AG08395 (cell line): ENCODE measurements at regions not wholly inside any gene's neighbourhood (a gene's known extent, or its start where the extent isn't known, plus 50 kb on each side); places are given as distances from the start of the nearest gene placed in this dataset.

Source experiments
- DNase-seq: peaks from one replicate; pipeline ENCODE4 v3.0.0; 2012; ENCODE audit warnings: mixed read lengths, low spot score

DNA sequence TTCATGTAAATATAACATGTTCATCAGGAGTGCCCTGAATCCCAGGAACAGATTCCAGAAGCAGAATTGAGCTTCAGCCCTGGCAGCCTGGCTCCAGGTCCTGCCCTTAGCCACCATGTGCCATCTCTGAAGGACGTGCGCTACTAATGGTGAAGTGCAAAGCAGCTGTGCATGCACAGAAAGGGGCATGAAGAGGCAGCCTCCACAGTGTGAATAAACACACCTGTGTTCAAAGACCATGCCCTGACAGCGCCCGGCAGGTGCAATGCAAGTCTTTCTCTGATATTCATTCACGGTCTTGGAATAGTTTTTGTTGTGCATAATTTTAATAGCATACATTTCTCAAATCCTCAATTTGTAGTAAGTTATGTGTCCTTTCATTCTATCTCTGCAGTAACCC lies 250.4 kb upstream of the TCERG1L start:
- no peak for DNase-seq

- DNase-seq: no peak
These were observed 251.9 kb upstream of the TCERG1L start for GRCh38 chr10:131563411-131563810.

DNA sequence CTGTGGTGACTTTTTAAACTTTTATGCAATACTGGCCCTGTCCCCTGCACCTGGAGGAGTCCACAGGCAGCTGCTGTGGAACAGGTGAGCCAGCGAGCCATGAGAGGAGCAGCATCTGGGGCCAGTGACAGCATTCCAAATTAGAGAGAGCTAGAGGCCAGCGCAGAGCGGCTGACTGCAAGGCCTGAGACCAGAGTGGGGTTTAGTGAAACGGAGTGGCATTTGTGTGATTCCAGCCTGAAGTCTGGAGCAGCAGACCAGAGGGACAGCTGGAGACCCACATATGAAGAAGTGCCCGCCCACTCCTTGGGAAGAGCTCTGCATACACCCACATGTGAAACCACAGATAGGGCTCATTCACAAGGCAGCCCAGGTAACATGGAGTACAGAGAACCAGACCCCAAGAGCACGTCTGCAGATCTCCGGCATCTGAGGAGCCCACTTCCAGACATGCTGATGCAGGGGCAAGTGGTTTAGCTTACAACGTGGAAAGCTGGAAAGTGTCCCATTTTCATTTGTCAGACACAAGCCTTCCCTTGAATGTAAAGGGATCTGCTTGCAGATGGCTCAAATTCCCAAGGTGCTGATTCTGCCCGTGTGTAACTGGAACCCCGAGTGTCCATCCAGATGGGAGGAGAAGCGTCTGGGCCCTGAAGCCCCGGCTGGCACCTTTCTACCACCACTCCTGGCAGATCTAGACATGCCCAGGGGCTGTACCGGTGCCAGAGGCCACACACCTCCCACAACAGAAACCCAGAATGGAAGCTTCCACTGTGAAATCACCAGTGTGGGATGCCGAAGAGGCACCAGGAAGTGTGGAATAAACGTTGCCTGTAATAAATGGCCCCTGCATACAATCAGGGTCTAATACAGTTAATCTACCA lies 256.0 kb upstream of the TCERG1L start:
- DNase-seq: no peak

- DNase-seq: no peak
These were observed 257.3 kb upstream of the TCERG1L start for GRCh38 chr10:131568866-131569265.

DNA sequence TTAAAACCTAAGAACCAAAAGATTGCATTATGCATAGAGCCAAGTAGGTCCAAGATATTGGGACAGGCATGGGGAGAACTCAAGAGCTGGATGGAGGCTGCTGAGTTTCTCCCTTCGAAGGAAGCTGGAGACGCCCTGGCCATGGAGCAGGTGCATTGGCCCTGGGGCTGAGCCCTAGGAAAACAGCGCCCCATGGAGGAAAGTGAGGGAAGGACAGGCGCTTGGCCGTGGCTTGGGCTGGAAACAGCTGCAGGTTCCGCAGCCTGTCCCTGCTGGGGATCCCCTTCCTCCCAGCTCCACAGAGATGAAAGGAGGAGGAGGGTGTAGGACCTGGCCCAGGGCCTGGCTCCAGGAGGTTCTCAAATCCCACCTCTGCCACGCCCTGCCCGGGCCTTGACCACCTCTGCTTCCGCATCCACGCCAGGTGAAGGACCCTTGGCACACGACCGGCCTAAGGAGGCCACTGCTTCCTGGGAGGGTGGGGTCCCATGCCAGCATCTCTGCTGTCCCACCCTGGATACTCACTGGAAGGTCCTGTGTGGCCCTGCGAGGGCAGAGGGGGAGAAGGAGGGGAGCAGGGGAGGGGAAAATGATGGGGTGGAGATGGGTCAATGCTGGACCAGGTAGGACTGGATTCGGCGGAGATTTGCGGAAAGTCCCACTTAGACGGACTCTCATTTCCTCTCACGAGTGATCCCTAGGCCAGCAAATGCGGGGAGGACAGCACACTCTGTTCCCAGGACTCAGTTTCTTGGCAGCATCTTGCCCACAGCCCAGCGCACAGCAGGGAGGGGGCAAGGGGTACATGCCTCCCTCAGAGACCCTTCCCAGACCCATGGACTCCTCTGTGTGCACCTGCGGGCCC lies 258.6 kb upstream of the TCERG1L start:
- no peak for DNase-seq

- DNase-seq: no peak
These were observed 259.3 kb upstream of the TCERG1L start for GRCh38 chr10:131570716-131571307.

- no peak for DNase-seq
These were observed 259.8 kb upstream of the TCERG1L start for GRCh38 chr10:131571346-131571745.

GRCh38 chr10:131571865-131572264 lies 260.3 kb upstream of the TCERG1L start:
- DNase-seq: no peak

GRCh38 chr10:131573256-131573655 lies 261.7 kb upstream of the TCERG1L start:
- no peak for DNase-seq

DNA sequence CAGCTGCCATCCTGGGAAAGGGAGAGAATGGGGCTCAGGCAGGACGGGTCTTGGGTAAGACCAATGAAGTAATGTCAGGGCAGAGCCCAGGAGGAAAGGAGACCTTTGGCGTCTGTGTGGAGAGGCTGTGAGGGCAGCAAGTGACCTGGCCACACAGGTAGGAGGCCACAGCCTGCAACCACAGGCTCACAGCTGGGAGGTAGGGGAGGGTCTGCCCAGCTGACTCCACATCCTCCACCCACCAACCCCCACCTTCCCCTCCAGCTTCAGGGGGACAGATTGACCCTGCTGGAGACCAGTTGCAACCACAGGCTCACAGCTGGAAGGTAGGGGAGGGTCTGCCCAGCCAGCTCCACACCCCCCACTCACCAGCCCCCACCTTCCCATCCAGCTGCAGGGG lies 262.2 kb upstream of the TCERG1L start:
- no peak for DNase-seq

DNA sequence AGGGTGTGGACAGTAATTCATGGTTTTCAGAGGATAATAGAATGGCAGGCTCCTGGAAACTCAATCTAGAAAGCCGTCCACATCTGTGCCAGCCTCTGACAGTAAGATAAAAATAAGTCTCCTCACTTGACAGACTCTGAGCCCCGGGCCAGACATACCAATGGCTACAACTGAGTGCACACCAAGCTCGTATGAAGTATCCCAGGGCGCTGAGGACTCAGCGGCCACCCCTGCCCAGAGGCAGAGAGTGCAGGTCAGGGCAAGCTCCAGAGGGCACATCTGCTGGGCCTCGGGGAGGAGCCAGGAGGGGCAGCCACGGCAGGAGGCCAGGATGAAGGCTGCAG lies 262.8 kb upstream of the TCERG1L start:
- no peak for DNase-seq

DNA sequence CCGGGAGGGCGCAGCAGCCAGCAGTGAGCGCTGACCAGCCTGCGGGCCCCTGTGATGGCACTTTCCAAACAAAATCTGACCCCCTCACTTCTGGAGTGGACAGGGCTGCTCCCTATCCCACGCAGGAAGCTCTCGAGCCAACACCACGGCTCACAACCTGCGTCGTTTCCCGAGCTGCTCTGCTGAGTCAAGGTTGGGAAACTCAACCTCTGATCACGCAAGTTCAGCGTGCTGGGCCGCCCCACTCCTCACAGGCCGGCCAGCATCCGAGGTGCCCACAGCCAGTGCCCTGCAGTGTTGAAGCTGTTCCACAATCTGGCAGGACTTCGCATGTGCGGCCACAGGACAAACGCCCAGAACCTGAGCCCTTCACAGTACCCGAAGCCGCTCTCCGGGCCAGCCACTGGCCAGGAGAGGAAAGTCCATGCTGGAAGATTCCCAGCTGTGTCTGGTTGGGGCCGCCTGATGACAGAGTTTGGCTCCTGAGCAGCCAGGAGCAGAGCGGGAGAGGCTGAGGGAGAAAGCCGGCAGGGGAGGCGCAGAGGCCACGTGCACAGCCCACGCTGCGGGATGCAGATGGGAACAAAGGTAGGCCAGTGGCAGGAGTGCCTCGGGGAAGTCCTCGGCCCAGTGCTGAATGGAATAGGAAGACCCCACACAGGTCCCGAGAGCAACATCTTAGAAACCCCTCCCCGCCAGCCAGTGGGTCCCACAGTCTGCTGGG lies 263.3 kb upstream of the TCERG1L start:
- DNase-seq: no peak

- no peak for DNase-seq
These were observed 264.4 kb upstream of the TCERG1L start for GRCh38 chr10:131575877-131576276.

- no peak for DNase-seq
These were observed 265.0 kb upstream of the TCERG1L start for GRCh38 chr10:131576341-131577177.

GRCh38 chr10:131577178-131577555 lies 265.6 kb upstream of the TCERG1L start:
- DNase-seq: no peak

DNA sequence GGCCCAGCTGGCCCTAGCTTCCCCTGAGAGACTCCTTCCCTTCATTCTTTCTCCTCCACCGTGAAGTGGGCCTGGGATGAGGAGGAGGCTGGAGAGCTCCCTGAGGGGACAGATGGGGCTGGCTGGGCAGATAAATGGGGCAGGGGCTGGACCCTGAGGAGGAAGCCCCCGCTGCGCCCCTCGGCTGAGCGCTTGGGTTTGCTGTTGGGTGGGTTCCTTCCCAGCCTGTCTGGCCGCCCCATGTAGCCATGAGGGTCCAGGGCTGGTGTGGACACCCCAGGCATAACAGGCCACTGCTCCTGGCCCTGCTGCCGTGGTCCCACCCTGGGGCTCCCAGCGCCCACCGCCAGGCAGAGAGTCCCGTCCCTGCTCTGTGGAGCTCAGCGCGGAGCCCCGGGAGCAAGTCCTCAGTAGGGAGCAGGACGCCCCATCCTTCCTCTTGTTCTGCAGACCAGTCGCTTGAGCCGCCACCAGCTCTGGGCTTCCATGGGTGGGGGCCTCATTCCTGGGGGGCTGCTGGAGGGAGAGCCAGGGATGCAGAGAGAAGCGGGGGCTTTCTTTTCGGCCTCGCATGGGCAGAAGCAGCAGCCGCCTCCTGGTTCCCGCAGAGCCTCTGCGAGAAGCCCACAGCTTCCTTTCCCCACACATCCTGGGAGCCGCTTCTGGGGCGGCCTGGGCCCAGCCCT lies 266.4 kb upstream of the TCERG1L start:
- DNase-seq: no peak

DNA sequence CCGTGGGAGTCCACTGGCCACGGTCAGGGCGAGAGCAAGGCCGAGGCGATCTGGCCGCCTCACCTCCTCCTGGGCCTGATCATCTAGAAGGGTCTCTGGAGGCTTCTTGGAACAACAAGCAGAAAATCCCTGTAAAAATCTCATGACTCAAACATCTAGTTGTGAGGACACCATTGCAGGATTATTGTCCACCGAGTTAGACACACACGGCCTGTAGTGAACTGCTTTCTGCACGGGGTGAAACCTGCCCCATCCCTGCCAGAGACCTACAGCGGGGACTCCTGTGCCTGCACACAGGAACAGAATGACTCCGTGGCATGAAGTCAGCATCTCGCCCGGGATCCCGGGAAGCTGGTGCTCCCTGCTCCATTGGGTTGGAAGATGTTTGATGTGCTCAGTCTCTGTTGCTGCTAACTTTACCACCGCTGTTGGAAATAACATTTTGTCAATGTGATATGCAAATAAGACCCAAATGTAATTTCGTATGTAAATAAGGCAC lies 267.0 kb upstream of the TCERG1L start:
- no peak for DNase-seq

DNA sequence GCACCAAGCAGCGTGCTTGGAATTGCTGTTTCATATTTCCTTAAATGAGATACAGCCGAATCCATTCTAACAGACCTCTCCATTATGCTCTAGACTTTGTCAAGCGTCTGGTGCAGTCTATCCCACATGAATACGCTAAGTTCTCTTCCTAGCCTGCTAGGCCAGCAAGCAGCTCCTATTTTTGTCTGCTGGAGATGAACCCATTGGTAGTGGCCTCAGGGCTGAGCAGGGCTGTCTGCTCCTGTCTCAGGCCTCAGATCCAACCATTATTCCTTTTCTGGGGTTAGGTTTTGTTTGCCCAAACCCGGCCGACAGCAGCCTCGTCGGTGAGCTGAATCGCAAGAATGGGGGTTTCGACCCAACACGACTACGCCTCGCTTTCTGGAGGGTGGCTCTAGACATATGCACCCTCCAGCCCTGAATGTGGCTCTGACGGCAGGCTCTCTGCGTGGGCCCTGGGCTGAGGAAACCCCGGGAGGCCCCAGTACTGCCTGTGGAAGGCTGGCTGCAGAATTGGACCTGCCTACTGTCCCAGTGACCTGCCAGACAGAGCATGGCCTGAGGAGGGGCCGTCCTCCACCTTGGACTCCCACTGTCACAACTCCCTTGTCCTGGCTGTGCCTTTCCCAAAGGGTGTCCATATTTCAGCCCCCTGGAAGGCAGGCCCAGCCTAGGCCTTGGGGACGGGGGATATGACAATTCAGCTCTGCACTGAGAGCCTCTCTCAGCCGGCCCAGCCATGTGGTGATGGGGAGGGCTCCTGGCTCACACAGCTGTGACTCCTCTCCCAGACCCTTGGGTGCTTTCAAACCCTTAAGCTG lies 267.9 kb upstream of the TCERG1L start:
- no peak for DNase-seq

- DNase-seq: no peak
These were observed 268.6 kb upstream of the TCERG1L start for GRCh38 chr10:131580076-131580652.
